ENCODE measurements at regions not wholly inside any gene's neighbourhood (a gene's known extent, or its start where the extent isn't known, plus 50 kb on each side); places are given as distances from the start of the nearest gene placed in this dataset.

GRCh38 chr5:44622331-44622730, 186.4 kb upstream of the MRPS30 start:
- no peak for TF ChIP-seq ZNF274 (IDR thresholded peaks at IDR 0.05; ENCODE audit: low read depth, low read length)
- TF ChIP-seq YY1 (IDR thresholded peaks at IDR 0.05; ENCODE audit: insufficient read depth, insufficient read length) = no peak
